COLO829 (cell line): ENCODE measurements at regions not wholly inside any gene's neighbourhood (a gene's known extent, or its start where the extent isn't known, plus 50 kb on each side); places are given as distances from the start of the nearest gene placed in this dataset.
A peak's percentile ranks its signal among the peaks of the same experiment; 100 is the strongest.

Experiments used
- DNase-seq: peaks from one replicate; pipeline ENCODE4 v3.0.0; 2012; ENCODE audit warnings: low spot score

GRCh38 chr11:116532066-116532465, 240.7 kb downstream of the BUD13 start:
- DNase-seq, result no peak

DNA sequence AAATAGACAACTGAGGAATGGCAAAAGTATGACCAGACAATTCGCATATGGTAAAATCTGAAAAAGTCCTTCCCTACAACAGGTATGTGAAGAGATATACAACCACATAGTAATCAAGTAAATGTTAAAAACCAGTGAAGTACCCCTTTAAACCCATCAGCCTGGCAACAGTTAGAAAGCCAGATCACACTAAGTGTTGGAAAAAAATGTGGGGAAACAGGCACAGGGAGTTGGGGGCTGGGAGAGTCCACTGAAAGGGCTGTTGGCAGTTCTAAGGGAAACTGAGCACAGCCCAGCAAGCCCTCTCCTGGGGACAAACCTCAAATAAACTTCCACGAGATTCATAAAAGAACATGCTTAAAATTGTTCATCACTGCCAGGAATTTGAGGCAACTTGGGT, 242.1 kb downstream of the BUD13 start:
- no peak for DNase-seq

- DNase-seq, result no peak
Observed at GRCh38 chr11:116529271-116529670, 243.5 kb downstream of the BUD13 start.

- DNase-seq, result no peak
Observed at GRCh38 chr11:116527180-116527991, 245.4 kb downstream of the BUD13 start.

DNA sequence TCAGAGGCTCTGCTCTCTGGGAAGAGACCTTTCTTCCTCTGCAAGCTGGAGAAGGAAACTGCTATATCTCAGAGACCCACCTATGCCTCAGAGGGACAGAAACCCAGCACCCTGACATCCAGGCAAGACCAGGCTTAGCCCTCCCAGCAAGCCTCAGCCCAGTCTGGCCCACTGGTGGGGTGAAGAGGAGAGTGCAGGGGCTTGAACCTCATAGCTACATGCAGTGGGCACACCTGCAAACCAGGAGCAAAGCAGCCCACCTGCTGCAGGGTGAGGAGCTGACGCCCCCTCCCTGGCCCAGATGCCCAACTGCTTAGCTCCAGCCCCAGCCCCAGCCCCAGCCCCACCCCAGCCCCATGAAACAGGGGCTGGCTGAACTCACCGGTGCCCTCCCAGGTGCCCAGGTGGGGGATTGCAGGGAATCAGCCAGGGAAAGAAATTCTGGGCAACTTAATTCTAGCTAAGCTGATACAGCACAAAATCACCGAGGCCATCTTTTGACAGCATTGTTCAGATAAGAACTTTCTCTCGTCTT, 246.8 kb downstream of the BUD13 start:
- DNase-seq, result no peak

DNA sequence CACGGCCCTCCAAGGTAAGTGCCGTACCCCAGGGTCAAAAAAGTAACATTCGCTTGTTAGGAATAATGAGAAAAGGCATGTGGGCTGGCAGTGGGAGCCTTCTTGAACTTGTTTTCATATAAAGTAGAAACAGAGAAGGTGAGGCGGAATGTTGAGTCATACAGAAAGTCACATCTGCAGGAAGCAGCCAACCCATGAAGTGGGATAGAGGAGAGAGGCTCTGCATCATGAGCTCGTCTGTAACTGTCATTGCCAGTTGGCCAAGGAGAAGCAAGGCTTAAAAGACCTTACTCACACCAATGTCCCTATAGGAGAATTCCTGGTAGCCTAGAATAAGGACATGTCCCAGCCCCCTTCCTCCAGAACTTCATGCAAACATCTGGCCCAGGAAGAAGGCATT, 253.3 kb downstream of the BUD13 start:
- no peak for DNase-seq

DNA sequence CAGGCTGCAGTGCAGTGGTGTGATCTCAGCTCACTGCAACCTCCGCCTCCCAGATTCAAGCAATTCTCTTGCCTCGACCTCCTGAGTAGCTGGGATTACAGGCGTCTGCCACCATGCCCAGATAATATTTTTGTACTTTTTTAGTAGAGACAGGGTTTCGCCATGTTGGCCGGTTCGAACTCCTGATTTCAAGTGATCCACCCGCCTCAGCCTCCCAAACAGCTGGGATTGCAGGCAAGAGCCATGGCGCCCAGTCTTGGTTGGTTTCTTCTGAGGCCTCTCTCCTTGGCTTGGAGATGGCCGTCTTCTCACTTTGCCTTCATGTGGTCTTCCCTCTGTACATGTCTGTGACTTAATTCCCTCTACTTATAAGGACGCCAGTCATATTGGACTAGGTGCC, 254.6 kb downstream of the BUD13 start:
- DNase-seq, result no peak

- no peak for DNase-seq
Observed at GRCh38 chr11:116517584-116517983, 255.2 kb downstream of the BUD13 start.

GRCh38 chr11:116517077-116517476, 255.7 kb downstream of the BUD13 start:
- no peak for DNase-seq

DNA sequence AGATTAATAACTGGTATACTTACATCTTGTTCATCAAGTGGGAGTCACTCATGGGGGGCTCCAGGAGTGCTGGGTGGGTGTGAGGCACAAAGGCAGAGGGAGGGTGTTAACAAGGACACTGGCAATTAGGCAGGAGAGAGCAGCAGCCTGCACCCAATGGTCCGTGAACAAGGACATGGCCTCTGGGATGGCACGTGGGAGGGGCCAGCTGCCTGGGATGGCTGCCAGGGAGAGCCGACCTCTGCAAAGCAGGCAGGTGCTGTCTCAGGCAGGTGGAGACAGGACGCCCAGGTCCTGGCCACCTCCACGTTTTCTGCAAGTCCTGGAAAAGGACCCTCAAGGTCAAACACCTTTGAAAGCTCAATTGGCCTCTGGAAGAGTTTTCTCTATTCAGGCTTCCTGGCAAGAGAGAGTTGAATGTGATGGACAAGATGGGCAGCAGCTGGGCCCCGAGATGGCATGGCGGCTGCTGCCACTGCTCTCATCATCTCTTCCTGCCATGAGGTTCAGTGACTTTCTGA, 257.1 kb downstream of the BUD13 start:
- DNase-seq, result no peak

DNA sequence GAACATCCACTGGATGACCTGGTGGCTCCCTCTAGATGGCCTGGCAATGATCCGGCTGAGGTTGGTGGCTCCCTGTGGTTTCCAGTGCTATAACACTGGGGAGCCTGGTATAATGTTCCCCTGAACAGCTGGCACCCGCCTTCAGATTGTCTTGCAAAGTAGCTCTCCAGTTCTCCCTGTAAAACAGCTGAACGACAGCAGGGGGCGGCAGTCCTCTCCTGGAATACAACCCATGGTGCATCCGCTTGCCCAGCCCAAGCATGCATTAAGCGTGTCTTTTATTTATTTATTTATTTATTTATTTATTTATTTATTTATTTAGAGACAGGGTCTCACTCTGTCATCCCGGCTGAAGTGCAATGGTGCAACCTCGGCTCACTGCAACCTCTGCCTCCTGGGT, 258.9 kb downstream of the BUD13 start:
- DNase-seq, result no peak

GRCh38 chr11:116513278-116513823, 259.4 kb downstream of the BUD13 start:
- no peak for DNase-seq

- DNase-seq, result no peak
Observed at GRCh38 chr11:116512841-116513240, 259.9 kb downstream of the BUD13 start.

DNA sequence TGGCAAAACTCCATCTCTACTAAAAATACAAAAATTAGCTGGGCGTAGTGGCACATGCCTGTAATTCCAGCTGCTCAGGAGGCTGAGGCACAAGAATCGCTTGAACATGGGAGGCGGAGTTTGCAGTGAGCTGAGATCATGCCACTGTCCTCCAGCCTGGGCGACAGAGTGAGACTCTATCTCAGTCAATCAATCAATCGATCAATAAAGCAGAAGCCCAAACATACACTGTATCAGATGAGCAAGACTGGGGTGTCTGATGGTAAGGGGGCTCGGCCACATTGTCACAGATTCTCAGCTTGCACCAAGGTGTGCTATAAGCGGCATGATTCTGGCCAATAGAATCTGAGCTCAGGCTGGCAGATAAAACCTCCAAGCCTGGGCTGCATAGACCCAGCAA, 261.1 kb downstream of the BUD13 start:
- no peak for DNase-seq

- no peak for DNase-seq
Observed at GRCh38 chr11:116510886-116511650, 261.7 kb downstream of the BUD13 start.

- no peak for DNase-seq
Observed at GRCh38 chr11:116510166-116510565, 262.6 kb downstream of the BUD13 start.

DNA sequence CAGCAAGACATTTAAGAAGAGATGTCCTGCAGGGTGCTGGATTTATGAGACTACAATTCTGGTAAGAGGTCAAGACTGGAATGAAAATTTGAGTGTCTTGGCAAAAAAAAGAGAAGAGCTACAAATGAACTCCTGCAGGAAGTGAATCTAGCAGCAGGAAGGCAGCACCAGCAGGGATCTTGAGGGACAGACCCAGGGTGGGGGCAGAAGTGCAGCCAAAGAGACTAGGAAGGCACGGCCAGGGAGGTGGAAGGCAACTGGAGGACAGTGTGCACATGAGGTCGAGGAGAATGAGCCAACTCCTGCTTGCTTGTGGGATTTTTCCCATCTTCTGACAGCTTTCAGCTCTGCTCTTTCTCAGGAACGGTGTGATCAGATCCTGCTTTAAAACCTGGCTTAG, 263.2 kb downstream of the BUD13 start:
- DNase-seq, result no peak

- DNase-seq, result no peak
Observed at GRCh38 chr11:116507849-116508695, 264.7 kb downstream of the BUD13 start.

GRCh38 chr11:116507016-116507415, 265.8 kb downstream of the BUD13 start:
- DNase-seq, result no peak

GRCh38 chr11:116506263-116506825, 266.4 kb downstream of the BUD13 start:
- DNase-seq, result peak; percentile 28
